PC-9 (cell line): ENCODE measurements at regions not wholly inside any gene's neighbourhood (a gene's known extent, or its start where the extent isn't known, plus 50 kb on each side); places are given as distances from the start of the nearest gene placed in this dataset.
"Not testable (repeated sequence)": the region's sequence is repeated elsewhere in the genome, so short reads cannot be mapped to it uniquely, and the experiment has no call there.

Experiments
- BruUV-seq: library from RNA; stranded (reverse); fragments of 400-500 nt; replicated peaks from 2 replicates; lab custom pipeline; 2021; lab: Mats Ljungman, UMichigan
- CTCF ChIA-PET: fragments of 300-600 bp; sonication (Branson Sonifier 250); formaldehyde crosslinking; loops from one replicate; lab custom pipeline; 2022; ENCODE audit warnings: antibody characterized with exemption; lab: Charles Lee
- POLR2A ChIA-PET: fragments of 300-600 bp; sonication (Branson Sonifier 250); formaldehyde crosslinking; loops from one replicate; lab custom pipeline; 2022; ENCODE audit warnings: antibody characterized with exemption; ENCODE audit not compliant: unreplicated experiment; lab: Charles Lee
- DNase-seq, 2 experiments: peaks; one replicate each; pipeline versions ENCODE4 v3.0.0 to v3.0.0-alpha.2; 2015 to 2022; ENCODE audit warnings: mixed read lengths in 1 of 2
- H2AFZ ChIP-seq: fragments of 200-600 bp; sonication (generic); 2 replicates; pipeline ENCODE4 v1.8.1; 2017; ENCODE audit warnings: antibody characterized with exemption
- H3F3A ChIP-seq: fragments of 200-600 bp; sonication (generic); 2 replicates; pipeline ENCODE4 v1.8.1; 2017; ENCODE audit warnings: antibody characterized with exemption, mild to moderate bottlenecking, low read depth; ENCODE audit not compliant: insufficient read depth
- H3K27ac ChIP-seq: fragments of 200-600 bp; sonication (generic); 2 replicates; pipeline ENCODE4 v1.6.1; 2016; ENCODE audit warnings: mixed run types
- H3K27me3 ChIP-seq: fragments of 200-600 bp; sonication (generic); 2 replicates; pipeline ENCODE4 v1.6.1; 2016; ENCODE audit warnings: low read depth, mixed run types; ENCODE audit not compliant: insufficient read depth
- H3K36me3 ChIP-seq: fragments of 200-600 bp; sonication (generic); 2 replicates; pipeline ENCODE4 v1.6.1; 2016; ENCODE audit warnings: low read depth, mixed run types
- H3K4me1 ChIP-seq: fragments of 200-600 bp; sonication (generic); replicated peaks from 2 replicates; pipeline ENCODE4 v1.6.1; 2016; ENCODE audit warnings: mixed run types; ENCODE audit not compliant: insufficient read depth
- H3K4me2 ChIP-seq: fragments of 200-600 bp; sonication (generic); 2 replicates; pipeline ENCODE4 v1.6.1; 2017; ENCODE audit warnings: mixed run types
- H3K4me3 ChIP-seq: fragments of 200-600 bp; sonication (generic); 2 replicates; pipeline ENCODE4 v1.6.1; 2016; ENCODE audit warnings: mixed run types
- H3K79me2 ChIP-seq: fragments of 200-600 bp; sonication (generic); 2 replicates; pipeline ENCODE4 v1.6.1; 2017; ENCODE audit warnings: low read depth, mixed run types
- H3K9me2 ChIP-seq: fragments of 200-600 bp; sonication (generic); 2 replicates; pipeline ENCODE4 v1.8.1; 2017; ENCODE audit warnings: mild to moderate bottlenecking; ENCODE audit not compliant: insufficient read depth
- H3K9me3 ChIP-seq: fragments of 200-600 bp; sonication (generic); 2 replicates; pipeline ENCODE4 v1.8.1; 2016; ENCODE audit warnings: low read depth; ENCODE audit not compliant: insufficient read depth
- H4K20me1 ChIP-seq: fragments of 200-600 bp; sonication (generic); 2 replicates; pipeline ENCODE4 v1.8.1; 2017; ENCODE audit not compliant: insufficient read depth
- EZH2 ChIP-seq: fragments of 200-600 bp; sonication (generic); IDR thresholded peaks from 2 replicates; pipeline ENCODE4 v1.8.0; 2017; ENCODE audit warnings: antibody characterized with exemption, low read depth
- intact Hi-C: fragments of 100-400 bp; cut with micrococcal nuclease; formaldehyde crosslinking; loops from one replicate; pipeline ENCODE4 v1.10.0; 2022; ENCODE audit not compliant: unreplicated experiment
- TF ChIP-seq, protein P1 (sequence below): fragments of 200-600 bp; sonication (generic); conservative IDR thresholded peaks from 2 replicates; pipeline ENCODE4 v1.6.1; 2017; ENCODE audit warnings: mixed run types, antibody characterized with exemption, mild to moderate bottlenecking, moderate library complexity

DNA sequence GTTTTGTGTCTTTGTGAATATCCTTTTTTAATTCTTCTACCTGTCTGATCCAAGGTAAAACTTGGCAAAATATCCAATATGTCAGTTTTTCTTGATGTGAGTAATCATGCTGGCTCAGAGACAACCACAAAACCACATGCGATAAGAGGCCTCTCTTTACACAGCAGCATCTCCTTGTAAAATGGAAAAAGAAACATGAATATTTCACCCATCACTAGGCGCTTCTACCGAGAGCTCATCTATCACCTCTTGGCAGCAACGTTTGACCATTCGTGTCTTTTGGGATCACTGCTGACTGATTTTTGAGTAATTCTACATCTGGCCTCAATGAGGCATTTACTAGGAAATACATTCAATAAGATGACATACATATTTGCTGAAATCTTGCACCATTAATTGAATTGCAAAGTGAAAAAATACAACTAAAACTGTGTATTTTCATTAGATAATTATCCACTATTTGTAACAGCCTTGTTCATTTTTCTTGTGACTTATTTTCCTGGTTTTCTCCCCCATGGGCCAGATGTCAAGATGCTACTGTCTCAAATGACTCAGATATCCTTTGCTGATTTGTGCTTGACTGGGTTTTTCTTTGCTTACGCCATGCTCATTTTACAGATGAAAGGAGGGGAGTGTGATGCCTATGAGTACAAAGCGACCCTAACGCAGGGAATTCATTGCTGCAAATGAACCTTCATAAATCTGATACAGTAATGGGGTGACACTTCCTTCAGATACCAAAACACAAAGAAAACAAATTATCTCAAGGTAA, 467.5 kb downstream of the FBXO15 start:
- H3K9me3 ChIP-seq = peaks cover 6% of the 10 kb centered on the region; the same call in 1 of the 2 replicates
- no peak overlapping the region for H3K27ac ChIP-seq
- ChIA-PET CTCF (no interaction called here), POLR2A (no interaction called here)
- intact Hi-C loops = loop anchor here (10.0 kb wide), 1 partner anchor 165 kb away; no protein-coding TSS in a partner anchor
- no peaks in the 10 kb centered on the region for H3K36me3 ChIP-seq
- no peaks in the 10 kb centered on the region for H4K20me1 ChIP-seq
- H3K4me2 ChIP-seq = no peak overlapping the region
- H3K9me2 ChIP-seq = peaks cover 4% of the 10 kb centered on the region; the same call in 1 of the 2 replicates
- H3K27me3 ChIP-seq = no peaks in the 10 kb centered on the region
- no TSS peak for BruUV-seq
- no peak overlapping the region for H2AFZ ChIP-seq
- no peak overlapping the region for H3K4me3 ChIP-seq
- no peaks in the 10 kb centered on the region for H3F3A ChIP-seq
- no peak for DNase-seq
- H3K79me2 ChIP-seq = no peaks in the 10 kb centered on the region
- H3K4me1 ChIP-seq = peaks cover 20% of the 10 kb centered on the region
- no peak for TF ChIP-seq EZH2
- TF ChIP-seq, protein P1, sequence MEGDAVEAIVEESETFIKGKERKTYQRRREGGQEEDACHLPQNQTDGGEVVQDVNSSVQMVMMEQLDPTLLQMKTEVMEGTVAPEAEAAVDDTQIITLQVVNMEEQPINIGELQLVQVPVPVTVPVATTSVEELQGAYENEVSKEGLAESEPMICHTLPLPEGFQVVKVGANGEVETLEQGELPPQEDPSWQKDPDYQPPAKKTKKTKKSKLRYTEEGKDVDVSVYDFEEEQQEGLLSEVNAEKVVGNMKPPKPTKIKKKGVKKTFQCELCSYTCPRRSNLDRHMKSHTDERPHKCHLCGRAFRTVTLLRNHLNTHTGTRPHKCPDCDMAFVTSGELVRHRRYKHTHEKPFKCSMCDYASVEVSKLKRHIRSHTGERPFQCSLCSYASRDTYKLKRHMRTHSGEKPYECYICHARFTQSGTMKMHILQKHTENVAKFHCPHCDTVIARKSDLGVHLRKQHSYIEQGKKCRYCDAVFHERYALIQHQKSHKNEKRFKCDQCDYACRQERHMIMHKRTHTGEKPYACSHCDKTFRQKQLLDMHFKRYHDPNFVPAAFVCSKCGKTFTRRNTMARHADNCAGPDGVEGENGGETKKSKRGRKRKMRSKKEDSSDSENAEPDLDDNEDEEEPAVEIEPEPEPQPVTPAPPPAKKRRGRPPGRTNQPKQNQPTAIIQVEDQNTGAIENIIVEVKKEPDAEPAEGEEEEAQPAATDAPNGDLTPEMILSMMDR = no peak

DNA sequence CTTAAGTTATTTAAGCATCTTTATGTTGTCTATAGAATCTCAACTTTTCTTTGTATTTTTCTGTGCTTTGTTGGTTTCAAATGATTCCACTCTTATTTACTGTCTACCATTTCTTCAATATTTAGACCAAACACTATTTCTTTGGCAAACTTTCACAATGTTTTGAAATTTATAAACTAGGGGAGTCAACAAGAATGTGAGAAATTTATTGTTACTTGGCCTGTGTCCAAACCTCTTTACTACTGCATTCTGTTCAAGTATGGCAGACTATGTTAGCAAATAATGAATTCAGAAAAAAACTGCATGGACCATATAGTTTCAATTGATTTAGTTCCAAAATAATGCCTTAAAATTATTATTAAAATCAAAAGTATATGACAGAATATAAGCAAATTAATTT, 470.2 kb downstream of the FBXO15 start:
- H3K4me2 ChIP-seq = no peak overlapping the region
- no peaks in the 10 kb centered on the region for H3K4me1 ChIP-seq
- DNase-seq = no peak
- peaks cover 5% of the 10 kb centered on the region; the same call in 1 of the 2 replicates for H3K9me3 ChIP-seq
- H3K4me3 ChIP-seq = no peak overlapping the region
- no TSS peak for BruUV-seq
- H3K27me3 ChIP-seq = no peaks in the 10 kb centered on the region
- ChIA-PET POLR2A (no interaction called here), CTCF (no interaction called here)
- H3K27ac ChIP-seq = no peak overlapping the region
- no peak overlapping the region for H2AFZ ChIP-seq
- H3K9me2 ChIP-seq = peaks cover 4% of the 10 kb centered on the region; the same call in 1 of the 2 replicates
- H3K36me3 ChIP-seq = no peaks in the 10 kb centered on the region
- no peaks in the 10 kb centered on the region for H3K79me2 ChIP-seq
- H4K20me1 ChIP-seq = no peaks in the 10 kb centered on the region
- H3F3A ChIP-seq = no peaks in the 10 kb centered on the region
- intact Hi-C loops = no loop called here
- TF ChIP-seq EZH2 = no peak
- TF ChIP-seq, protein P1 = no peak

DNA sequence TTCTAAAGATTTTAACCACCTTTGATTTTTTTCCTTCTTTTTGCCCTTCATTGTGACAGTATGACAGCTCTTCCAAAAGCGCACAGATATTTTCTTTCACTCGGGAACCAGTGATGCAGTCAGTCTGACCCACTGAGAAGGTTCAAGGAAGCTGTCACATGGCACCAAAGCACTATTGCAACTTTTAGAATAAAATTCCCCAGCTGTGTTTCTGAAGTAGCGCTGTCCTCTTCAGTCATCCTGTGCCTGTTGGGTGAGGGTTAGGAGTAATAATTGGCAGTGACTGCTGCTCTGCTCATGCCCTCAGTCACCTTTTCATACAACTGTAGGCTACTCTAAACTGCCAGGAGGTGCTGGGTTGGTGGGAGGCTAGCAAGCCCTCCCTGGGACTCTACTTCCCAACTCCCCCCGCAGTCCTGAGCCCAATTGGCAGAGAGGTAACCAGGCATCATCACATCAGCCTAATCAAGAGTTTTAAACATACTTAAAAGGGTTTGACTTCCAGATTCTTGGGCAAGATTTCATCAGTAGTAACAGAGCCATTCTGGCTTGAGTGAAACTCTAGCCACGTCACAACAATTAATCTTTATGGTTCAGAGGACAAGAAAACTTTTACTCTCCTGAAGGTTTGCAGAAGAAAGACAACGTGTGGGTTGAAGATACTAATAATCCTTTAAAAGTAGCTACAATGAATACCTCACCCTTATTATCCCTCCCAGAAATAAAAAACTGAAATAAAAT, 473.3 kb downstream of the FBXO15 start:
- Histone ChIP-seq H3K4me2 (no peak overlapping the region), H2AFZ (no peak overlapping the region), H4K20me1 (no peaks in the 10 kb centered on the region), H3K9me2 (peaks cover 4% of the 10 kb centered on the region; the same call in 1 of the 2 replicates), H3K27me3 (no peaks in the 10 kb centered on the region), H3K9me3 (no peaks in the 10 kb centered on the region), H3K36me3 (no peaks in the 10 kb centered on the region), H3K4me3 (no peak overlapping the region), H3K79me2 (no peaks in the 10 kb centered on the region), H3F3A (peaks cover 11% of the 10 kb centered on the region; the same call in 1 of the 2 replicates), H3K4me1 (peaks cover 12% of the 10 kb centered on the region), H3K27ac (no peak overlapping the region)
- intact Hi-C loops = no loop called here
- POLR2A ChIA-PET = no interaction called here
- no peak for DNase-seq
- CTCF ChIA-PET = no interaction called here
- no TSS peak for BruUV-seq
- TF ChIP-seq EZH2 = no peak
- TF ChIP-seq, protein P1 = no peak

DNA sequence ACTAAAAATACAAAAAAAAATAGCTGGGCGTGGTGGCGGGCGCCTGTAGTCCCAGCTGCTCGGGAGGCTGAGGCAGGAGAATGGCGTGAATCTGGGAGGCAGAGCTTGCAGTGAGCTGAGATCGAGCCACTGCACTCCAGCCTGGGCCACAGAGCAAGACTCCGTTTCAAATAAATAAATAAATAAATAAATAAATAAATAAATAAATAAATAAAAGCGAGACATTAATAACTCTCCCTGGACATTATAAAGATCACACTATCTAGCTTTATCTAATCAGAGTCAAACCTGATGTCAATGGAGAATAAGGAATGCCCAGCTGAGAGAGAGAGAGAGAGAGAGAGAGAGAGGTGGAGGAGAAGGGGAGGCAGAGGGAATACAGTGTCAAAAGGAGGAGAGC, 476.2 kb downstream of the FBXO15 start:
- intact Hi-C loops, POLR2A ChIA-PET, H3K4me3 ChIP-seq, H2AFZ ChIP-seq, H4K20me1 ChIP-seq, BruUV-seq, H3K9me3 ChIP-seq, H3K27me3 ChIP-seq, H3K4me2 ChIP-seq, DNase-seq, H3K27ac ChIP-seq, H3K79me2 ChIP-seq, H3K36me3 ChIP-seq, CTCF ChIA-PET, H3K9me2 ChIP-seq: not testable (repeated sequence)
- peaks cover 12% of the 10 kb centered on the region; the same call in 1 of the 2 replicates for H3F3A ChIP-seq
- H3K4me1 ChIP-seq = peaks cover 16% of the 10 kb centered on the region
